ENCODE measurements at regions not wholly inside any gene's neighbourhood (a gene's known extent, or its start where the extent isn't known, plus 50 kb on each side); places are given as distances from the start of the nearest gene placed in this dataset.

- no peaks in the 10 kb centered on the region for H3K27me3 ChIP-seq (ENCODE audit: control insufficient read depth, insufficient read depth, low read length)
- no peak overlapping the region for H3K4me3 ChIP-seq (ENCODE audit: insufficient read depth, low read depth, low read length)
- no peaks in the 10 kb centered on the region for H3K36me3 ChIP-seq (replicated peaks; ENCODE audit: control insufficient read depth, insufficient read depth, low read length)
- no peak for DNase-seq
Measured at GRCh38 chr3:139095803-139096466, 51.2 kb upstream of the PRR23C start.

GRCh38 chr3:139096670-139097069, 52.0 kb upstream of the PRR23C start:
- no peaks in the 10 kb centered on the region for H3K27me3 ChIP-seq (ENCODE audit: control insufficient read depth, insufficient read depth, low read length)
- DNase-seq = no peak
- H3K4me3 ChIP-seq (ENCODE audit: insufficient read depth, low read depth, low read length) = no peak overlapping the region
- no peaks in the 10 kb centered on the region for H3K36me3 ChIP-seq (replicated peaks; ENCODE audit: control insufficient read depth, insufficient read depth, low read length)

- Histone ChIP-seq H3K27me3 (ENCODE audit: control insufficient read depth, insufficient read depth, low read length) (no peaks in the 10 kb centered on the region), H3K36me3 (replicated peaks; ENCODE audit: control insufficient read depth, insufficient read depth, low read length) (no peaks in the 10 kb centered on the region), H3K4me3 (ENCODE audit: insufficient read depth, low read depth, low read length) (no peak overlapping the region)
- DNase-seq = no peak
Measured at GRCh38 chr3:139098391-139098790, 53.7 kb upstream of the PRR23C start.

GRCh38 chr3:139099968-139100817, 55.5 kb upstream of the PRR23C start:
- no peak for DNase-seq
- no peaks in the 10 kb centered on the region for H3K36me3 ChIP-seq (replicated peaks; ENCODE audit: control insufficient read depth, insufficient read depth, low read length)
- H3K4me3 ChIP-seq (ENCODE audit: insufficient read depth, low read depth, low read length) = no peak overlapping the region
- no peaks in the 10 kb centered on the region for H3K27me3 ChIP-seq (ENCODE audit: control insufficient read depth, insufficient read depth, low read length)

- no peaks in the 10 kb centered on the region for H3K27me3 ChIP-seq (ENCODE audit: control insufficient read depth, insufficient read depth, low read length)
- DNase-seq = no peak
- no peaks in the 10 kb centered on the region for H3K36me3 ChIP-seq (replicated peaks; ENCODE audit: control insufficient read depth, insufficient read depth, low read length)
- H3K4me3 ChIP-seq (ENCODE audit: insufficient read depth, low read depth, low read length) = no peak overlapping the region
Measured at GRCh38 chr3:139100821-139101220, 56.1 kb upstream of the PRR23C start.

GRCh38 chr3:139101396-139101795, 56.7 kb upstream of the PRR23C start:
- no peaks in the 10 kb centered on the region for H3K36me3 ChIP-seq (replicated peaks; ENCODE audit: control insufficient read depth, insufficient read depth, low read length)
- DNase-seq = no peak

GRCh38 chr3:139103484-139103883, 58.8 kb upstream of the PRR23C start:
- H3K4me3 ChIP-seq (ENCODE audit: insufficient read depth, low read depth, low read length) = no peak overlapping the region
- DNase-seq = no peak
- H3K27me3 ChIP-seq (ENCODE audit: control insufficient read depth, insufficient read depth, low read length) = no peaks in the 10 kb centered on the region
- no peaks in the 10 kb centered on the region for H3K36me3 ChIP-seq (replicated peaks; ENCODE audit: control insufficient read depth, insufficient read depth, low read length)

More at GRCh38 chr3:139101396-139101795, 56.7 kb upstream of the PRR23C start:
- no peaks in the 10 kb centered on the region for H3K27me3 ChIP-seq (ENCODE audit: control insufficient read depth, insufficient read depth, low read length)
- H3K4me3 ChIP-seq (ENCODE audit: insufficient read depth, low read depth, low read length) = no peak overlapping the region

GRCh38 chr3:139104062-139104461, 59.4 kb upstream of the PRR23C start:
- H3K36me3 ChIP-seq (replicated peaks; ENCODE audit: control insufficient read depth, insufficient read depth, low read length) = no peaks in the 10 kb centered on the region
- DNase-seq = no peak
- no peaks in the 10 kb centered on the region for H3K27me3 ChIP-seq (ENCODE audit: control insufficient read depth, insufficient read depth, low read length)
- no peak overlapping the region for H3K4me3 ChIP-seq (ENCODE audit: insufficient read depth, low read depth, low read length)

GRCh38 chr3:139105154-139105702, 60.5 kb upstream of the PRR23C start:
- H3K4me3 ChIP-seq (ENCODE audit: insufficient read depth, low read depth, low read length) = no peak overlapping the region
- H3K27me3 ChIP-seq (ENCODE audit: control insufficient read depth, insufficient read depth, low read length) = no peaks in the 10 kb centered on the region
- H3K36me3 ChIP-seq (replicated peaks; ENCODE audit: control insufficient read depth, insufficient read depth, low read length) = no peaks in the 10 kb centered on the region
- DNase-seq = no peak

GRCh38 chr3:139106013-139106932, 61.6 kb upstream of the PRR23C start:
- Histone ChIP-seq H3K27me3 (ENCODE audit: control insufficient read depth, insufficient read depth, low read length) (no peaks in the 10 kb centered on the region; the same call in 1 of the 2 replicates), H3K36me3 (replicated peaks; ENCODE audit: control insufficient read depth, insufficient read depth, low read length) (no peaks in the 10 kb centered on the region), H3K4me3 (ENCODE audit: insufficient read depth, low read depth, low read length) (no peak overlapping the region)

GRCh38 chr3:139107424-139108252, 62.9 kb upstream of the PRR23C start:
- no peak overlapping the region for H3K4me3 ChIP-seq (ENCODE audit: insufficient read depth, low read depth, low read length)
- no peak for DNase-seq
- no peaks in the 10 kb centered on the region for H3K36me3 ChIP-seq (replicated peaks; ENCODE audit: control insufficient read depth, insufficient read depth, low read length)
- H3K27me3 ChIP-seq (ENCODE audit: control insufficient read depth, insufficient read depth, low read length) = no peaks in the 10 kb centered on the region; the same call in 1 of the 2 replicates

More at GRCh38 chr3:139106013-139106932, 61.6 kb upstream of the PRR23C start:
- DNase-seq = no peak

GRCh38 chr3:139108253-139108969, 63.7 kb upstream of the PRR23C start:
- Histone ChIP-seq H3K4me3 (ENCODE audit: insufficient read depth, low read depth, low read length) (no peak overlapping the region), H3K27me3 (ENCODE audit: control insufficient read depth, insufficient read depth, low read length) (no peaks in the 10 kb centered on the region; the same call in 1 of the 2 replicates), H3K36me3 (replicated peaks; ENCODE audit: control insufficient read depth, insufficient read depth, low read length) (no peaks in the 10 kb centered on the region)
- no peak for DNase-seq

GRCh38 chr3:139109271-139109670, 64.6 kb upstream of the PRR23C start:
- H3K36me3 ChIP-seq (replicated peaks; ENCODE audit: control insufficient read depth, insufficient read depth, low read length) = no peaks in the 10 kb centered on the region
- no peak for DNase-seq

More at GRCh38 chr3:139109271-139109670, 64.6 kb upstream of the PRR23C start:
- H3K27me3 ChIP-seq (ENCODE audit: control insufficient read depth, insufficient read depth, low read length) = no peaks in the 10 kb centered on the region; the same call in 1 of the 2 replicates
- no peak overlapping the region for H3K4me3 ChIP-seq (ENCODE audit: insufficient read depth, low read depth, low read length)

All from H7 (cell line).